RPMI8226 (cell line): ENCODE measurements at regions not wholly inside any gene's neighbourhood (a gene's known extent, or its start where the extent isn't known, plus 50 kb on each side); places are given as distances from the start of the nearest gene placed in this dataset.
"Not testable (repeated sequence)": the region's sequence is repeated elsewhere in the genome, so short reads cannot be mapped to it uniquely, and the experiment has no call there.

ENCODE experiments used
- DNase-seq: peaks from one replicate; pipeline ENCODE4 v3.0.0-alpha.2; 2015

GRCh38 chr9:16286160-16286559, 584.3 kb downstream of the BNC2 start:
- no peak for DNase-seq

- no peak for DNase-seq
Observed at GRCh38 chr9:16289639-16290038, 580.8 kb downstream of the BNC2 start.

GRCh38 chr9:16290169-16290568, 580.3 kb downstream of the BNC2 start:
- DNase-seq: no peak

- DNase-seq: no peak
Observed at GRCh38 chr9:16291921-16292320, 578.5 kb downstream of the BNC2 start.

GRCh38 chr9:16293610-16294009, 576.9 kb downstream of the BNC2 start:
- DNase-seq: no peak

- no peak for DNase-seq
Observed at GRCh38 chr9:16294133-16294770, 576.2 kb downstream of the BNC2 start.

- not testable (repeated sequence) for DNase-seq
Observed at GRCh38 chr9:16294940-16295339, 575.5 kb downstream of the BNC2 start.

GRCh38 chr9:16299368-16299767, 571.1 kb downstream of the BNC2 start:
- not testable (repeated sequence) for DNase-seq

GRCh38 chr9:16303506-16303905, 567.0 kb downstream of the BNC2 start:
- no peak for DNase-seq

- no peak for DNase-seq
Observed at GRCh38 chr9:16304301-16304700, 566.2 kb downstream of the BNC2 start.

GRCh38 chr9:16306586-16306985, 563.9 kb downstream of the BNC2 start:
- DNase-seq: no peak

GRCh38 chr9:16307626-16308195, 562.8 kb downstream of the BNC2 start:
- no peak for DNase-seq

- no peak for DNase-seq
Observed at GRCh38 chr9:16308645-16309044, 561.8 kb downstream of the BNC2 start.

GRCh38 chr9:16309082-16309468, 561.4 kb downstream of the BNC2 start:
- DNase-seq: no peak

GRCh38 chr9:16309469-16310271, 560.8 kb downstream of the BNC2 start:
- no peak for DNase-seq

GRCh38 chr9:16310278-16311110, 560.0 kb downstream of the BNC2 start:
- DNase-seq: no peak

- no peak for DNase-seq
Observed at GRCh38 chr9:16312116-16312515, 558.4 kb downstream of the BNC2 start.

- no peak for DNase-seq
Observed at GRCh38 chr9:16312962-16313546, 557.4 kb downstream of the BNC2 start.

- DNase-seq: no peak
Observed at GRCh38 chr9:16314476-16314875, 556.0 kb downstream of the BNC2 start.

GRCh38 chr9:16315720-16316119, 554.8 kb downstream of the BNC2 start:
- DNase-seq: no peak

- DNase-seq: no peak
Observed at GRCh38 chr9:16316456-16316855, 554.0 kb downstream of the BNC2 start.

GRCh38 chr9:16316911-16317817, 553.3 kb downstream of the BNC2 start:
- DNase-seq: no peak
